GM19099 (cell line): ENCODE measurements at regions not wholly inside any gene's neighbourhood (a gene's known extent, or its start where the extent isn't known, plus 50 kb on each side); places are given as distances from the start of the nearest gene placed in this dataset.

Source experiments
- POLR2A ChIP-seq: IDR thresholded peaks from 3 replicates; pipeline ENCODE4 v1.6.1; 2011; ENCODE audit warnings: low read depth; ENCODE audit not compliant: insufficient read length; ENCODE audit errors: extremely low read depth

DNA sequence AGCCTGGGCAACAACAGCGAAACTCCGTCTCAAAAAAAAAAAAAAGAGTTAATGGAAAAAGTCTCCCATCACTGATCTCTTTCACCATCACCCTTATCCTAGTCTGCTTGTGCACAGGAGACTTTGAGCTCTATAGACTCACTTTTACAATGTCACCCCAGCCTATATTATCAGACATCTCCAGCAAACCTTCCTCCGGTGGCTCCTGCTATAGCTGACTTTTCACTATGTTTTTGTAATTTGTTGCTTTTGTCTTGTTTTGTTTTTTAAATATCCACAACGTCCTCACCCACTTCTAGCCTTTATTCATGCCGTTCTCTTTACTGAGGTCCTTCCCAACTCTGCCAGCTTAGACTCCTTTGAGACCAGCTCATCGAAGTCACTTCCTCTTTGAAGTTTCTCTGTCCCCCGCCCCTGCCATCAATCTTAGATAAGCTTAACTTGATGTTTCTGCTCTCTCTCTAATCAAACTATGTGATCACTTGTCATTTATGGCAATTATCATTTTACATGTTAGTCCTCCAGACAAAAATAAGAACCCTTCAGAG is 82.7 kb upstream of the CHD2 start:
- no peak for TF ChIP-seq POLR2A

GRCh38 chr15:92818651-92819277 is 81.4 kb upstream of the CHD2 start:
- no peak for TF ChIP-seq POLR2A

- no peak for TF ChIP-seq POLR2A
Measured at GRCh38 chr15:92819278-92820235, 80.6 kb upstream of the CHD2 start.

DNA sequence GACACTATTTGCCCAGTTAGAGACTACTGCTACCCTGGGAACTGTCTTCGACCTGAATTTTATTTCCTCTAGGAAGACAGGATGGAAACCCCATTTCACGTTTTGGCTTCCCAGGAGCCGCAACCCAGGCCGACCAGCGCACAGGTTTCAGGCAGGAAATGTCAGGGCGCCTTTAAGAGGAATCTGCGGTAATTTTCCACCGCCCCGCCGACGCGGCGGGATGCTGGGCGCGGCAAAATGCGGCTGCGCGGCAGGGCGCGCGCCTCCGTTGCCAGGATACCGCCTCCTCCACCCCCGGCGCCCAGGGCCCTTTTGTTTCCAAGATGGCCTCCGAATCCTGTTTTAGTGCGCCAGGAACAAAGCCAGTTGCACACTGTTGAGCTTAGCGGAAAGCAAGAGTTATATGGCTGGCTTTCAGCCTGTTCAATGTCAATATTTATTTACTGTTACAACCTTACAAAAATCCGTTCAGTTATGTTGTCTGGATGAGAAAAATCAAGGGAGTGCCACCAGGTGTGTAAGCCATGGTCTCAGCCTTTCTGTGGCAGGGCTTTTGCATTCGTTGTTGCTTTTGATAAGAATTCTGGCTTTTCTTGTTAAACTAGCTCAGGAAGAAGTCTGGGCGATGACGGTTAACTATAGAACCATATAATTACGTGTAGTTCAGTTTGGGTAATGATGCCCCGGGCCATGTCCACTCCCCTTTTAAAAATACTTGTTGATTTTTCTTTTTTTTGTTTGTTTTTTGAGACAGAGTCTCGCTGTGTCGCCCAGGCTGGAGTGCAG is 79.7 kb upstream of the CHD2 start:
- peak; percentile 67 for TF ChIP-seq POLR2A

DNA sequence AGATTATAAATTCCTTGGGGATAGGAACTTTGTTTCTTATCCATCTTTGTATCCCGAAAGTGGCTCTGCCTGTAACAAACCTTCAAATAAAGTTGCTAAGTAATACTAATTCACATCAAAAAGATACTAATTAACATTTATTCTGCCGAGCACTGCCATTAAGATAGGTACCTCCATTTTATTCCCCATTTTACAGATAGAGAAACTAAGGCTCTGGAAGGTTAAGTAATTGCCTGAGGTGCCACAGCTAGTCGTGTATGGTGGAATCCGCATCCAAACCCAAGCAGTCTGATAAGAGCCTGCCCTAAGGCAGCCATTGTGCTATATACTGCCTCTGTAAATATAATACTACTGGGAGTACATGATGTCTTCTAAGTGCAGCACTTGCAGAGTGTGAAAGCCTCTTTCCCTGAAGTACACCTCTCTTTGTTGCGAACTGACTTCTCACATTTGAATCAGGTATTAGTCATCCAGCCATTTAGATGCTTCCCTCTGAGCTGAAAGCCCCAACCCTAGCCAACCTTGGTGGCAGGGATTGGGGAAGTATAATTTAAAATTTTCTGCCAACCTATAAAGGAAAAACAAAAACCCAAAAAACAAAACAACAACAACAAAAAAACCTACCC is 78.5 kb upstream of the CHD2 start:
- TF ChIP-seq POLR2A, result no peak

DNA sequence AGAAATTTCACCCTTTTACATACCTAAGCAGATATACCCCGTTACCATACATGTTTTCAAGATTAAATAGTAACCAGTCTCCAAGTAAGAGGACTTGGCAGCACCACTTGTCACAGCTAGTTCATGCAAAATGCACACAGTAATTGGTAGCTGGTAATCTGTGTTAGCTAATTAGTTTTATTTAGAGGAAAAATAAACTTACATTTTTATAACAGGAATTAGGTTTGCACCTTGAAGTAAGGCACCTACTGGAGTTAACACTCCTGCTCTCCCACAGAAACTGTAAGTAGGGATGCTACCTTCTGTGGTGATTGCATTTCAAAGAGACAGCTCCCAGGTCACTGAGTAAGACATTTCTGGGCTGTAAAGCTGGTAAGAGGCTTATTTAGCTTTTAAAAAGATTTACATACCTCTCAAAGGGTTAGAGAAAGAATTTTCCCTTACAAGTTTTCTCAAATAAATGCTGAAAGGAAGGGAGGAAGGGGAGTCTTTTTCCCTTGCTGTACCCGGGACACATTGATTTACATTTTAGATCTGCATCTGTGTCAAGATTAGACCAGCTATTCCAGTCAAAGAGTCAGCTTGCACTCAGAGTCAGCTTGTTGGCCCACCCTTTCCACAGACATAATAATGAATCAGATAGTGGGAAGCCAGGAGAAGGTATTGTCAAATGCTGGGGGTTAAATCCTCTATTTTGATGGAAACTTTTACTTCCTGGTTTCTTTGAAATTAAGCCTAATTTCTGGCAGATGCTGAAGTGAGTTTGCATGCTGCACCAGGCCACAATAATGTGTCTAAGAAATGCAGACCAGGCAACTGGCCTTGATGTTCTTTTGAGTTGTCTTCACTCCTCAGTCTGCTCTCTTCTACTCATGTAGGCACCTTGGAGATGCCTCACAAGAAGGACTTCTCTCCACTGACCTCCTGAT is 77.6 kb upstream of the CHD2 start:
- TF ChIP-seq POLR2A, result no peak

DNA sequence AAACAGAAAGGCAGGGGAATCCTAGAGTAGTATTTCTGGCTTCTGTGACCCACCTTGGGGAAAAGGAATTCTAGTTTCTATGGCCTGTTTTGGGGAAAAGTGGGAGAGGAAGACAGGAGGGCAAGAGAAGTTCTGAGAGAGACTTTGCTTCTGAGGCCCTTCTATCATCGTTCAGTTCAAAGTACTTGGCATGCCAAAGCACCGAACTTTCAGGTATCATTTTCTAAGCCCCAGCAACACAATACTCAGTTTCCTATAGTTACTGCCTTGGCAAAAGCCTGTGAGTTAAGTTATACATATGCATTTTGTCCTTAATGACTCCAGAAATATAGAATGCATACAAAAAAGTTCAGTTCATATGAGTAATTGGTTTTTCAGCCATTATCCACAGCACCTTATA is 74.1 kb upstream of the CHD2 start:
- no peak for TF ChIP-seq POLR2A

DNA sequence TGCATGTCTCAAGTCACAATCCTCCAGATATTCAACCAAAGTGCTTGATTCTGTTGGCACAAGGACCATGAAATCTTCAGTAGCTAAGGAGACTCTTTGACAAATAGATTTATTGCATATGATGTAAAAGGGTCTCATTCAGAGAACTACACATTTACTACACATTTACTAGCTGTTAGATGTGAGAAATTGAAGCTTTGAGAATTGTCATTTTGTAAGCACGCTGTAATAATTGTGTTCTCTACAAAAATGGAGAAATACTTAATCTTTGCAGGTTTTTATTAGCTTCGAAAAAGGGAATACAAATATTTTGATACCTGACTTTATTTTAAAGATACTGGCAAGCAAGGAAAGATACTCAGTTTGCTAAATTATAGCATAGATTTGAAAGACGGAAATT is 70.2 kb upstream of the CHD2 start:
- TF ChIP-seq POLR2A, result no peak

DNA sequence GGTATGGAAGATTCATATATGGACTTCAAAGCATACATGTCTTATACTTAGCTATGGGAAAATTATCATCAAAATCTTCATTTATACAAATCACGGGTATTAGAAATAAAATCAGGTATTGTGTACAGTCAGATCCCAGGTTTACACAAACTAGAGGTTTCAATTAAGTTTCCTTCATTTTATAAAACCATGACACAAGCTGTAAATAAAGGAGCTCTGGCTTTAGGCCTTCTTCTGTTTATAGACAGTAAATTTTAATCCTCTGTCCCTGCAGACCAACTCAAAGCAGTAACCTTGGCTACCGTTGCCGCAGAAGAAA is 68.8 kb upstream of the CHD2 start:
- no peak for TF ChIP-seq POLR2A

DNA sequence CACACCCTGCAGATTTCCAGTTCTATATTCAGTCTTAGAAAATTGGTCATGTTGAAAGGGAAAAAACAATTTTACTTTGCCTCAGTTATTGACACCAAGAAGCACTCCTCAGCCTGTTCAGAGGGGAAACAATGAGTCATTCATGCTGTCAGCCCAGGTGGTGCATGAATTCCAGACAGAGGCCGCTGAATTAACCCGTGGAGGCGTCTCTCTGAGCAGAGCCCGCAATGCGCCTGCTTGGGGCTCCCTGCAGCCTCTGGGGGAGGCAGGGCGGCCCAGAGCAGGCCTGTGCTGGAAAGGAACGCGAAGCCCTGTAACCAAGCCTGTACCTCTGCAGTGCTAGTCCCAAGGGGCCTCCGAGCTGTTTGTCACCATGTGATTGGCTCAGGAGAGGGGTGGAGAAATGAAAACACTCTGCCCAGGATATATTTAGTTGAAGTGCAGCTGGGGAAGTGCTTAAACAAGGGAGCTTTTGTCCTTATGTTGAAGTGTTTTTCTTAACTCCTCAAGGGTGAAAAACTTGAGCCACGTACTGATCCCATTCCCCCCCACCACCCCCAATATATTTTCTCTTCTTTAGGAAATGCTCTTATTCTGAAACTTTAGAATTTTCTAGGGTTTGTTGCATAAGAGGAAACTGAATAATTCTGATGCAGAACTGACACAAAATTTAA is 68.3 kb upstream of the CHD2 start:
- TF ChIP-seq POLR2A, result peak; percentile 94

DNA sequence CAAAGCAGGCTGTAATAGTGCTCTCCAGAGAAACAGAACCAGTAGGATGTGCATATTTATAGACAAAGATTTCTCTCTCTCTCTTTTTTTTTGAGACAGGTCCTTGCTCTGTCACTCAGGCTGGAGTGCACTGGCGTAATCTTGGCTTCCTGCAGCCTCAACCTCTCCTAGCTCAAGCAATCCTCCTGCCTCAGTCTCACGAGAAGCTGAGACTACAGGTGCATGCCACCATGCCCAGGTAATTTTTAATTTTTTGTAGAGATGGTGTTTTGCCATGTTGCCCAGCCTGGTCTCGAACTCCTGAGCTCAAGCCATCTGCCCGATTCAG is 67.1 kb upstream of the CHD2 start:
- TF ChIP-seq POLR2A, result no peak

DNA sequence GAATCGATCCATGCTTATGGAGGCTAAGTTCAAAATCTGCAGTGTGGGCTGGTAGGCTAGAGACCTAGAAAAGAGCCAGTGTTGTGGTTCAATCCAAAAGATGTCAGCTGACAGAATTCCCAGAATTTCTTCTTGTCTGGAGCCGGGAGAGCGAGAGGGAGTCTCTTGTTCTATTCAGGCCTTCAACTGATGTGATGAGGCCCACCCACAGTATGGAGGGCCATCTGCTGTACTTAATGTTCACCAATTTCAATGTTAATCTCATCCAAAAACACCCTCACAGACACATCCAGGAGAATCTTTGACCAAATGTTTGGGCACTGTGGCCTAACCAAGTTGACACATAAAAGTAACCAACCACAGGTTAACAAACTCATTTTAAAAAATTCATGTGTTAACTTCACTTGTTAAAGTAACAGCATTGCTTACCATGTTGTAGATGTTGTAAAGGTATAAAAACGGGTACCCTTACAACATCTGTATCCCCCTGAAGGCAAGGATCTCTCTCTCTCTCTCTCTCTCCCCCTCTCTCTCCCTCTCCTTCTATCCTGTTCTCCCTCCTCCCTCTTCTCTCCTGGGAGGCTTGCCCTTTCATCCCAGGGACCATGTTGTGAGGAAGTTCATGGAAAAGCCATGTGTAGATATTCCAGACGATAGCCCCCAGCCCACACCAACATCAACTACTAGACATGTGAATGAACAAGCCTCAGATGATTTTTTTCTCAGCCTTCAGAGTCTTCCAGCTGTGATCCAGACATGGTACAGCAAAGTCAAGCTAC is 66.4 kb upstream of the CHD2 start:
- no peak for TF ChIP-seq POLR2A

- peak; percentile 30 for TF ChIP-seq POLR2A
Measured at GRCh38 chr15:92839696-92840095, 60.4 kb upstream of the CHD2 start.
